Sigmoid colon (tissue), 4 donors: ENCODE measurements at regions not wholly inside any gene's neighbourhood (a gene's known extent, or its start where the extent isn't known, plus 50 kb on each side); places are given as distances from the start of the nearest gene placed in this dataset.

Source experiments
- CTCF ChIP-seq, 4 experiments: fragments of 450-650 bp in 3 of 4; fragments of 200-600 bp in 1 of 4; IDR thresholded peaks; one replicate each; pipeline ENCODE4 v1.5.1; 2016 to 2019; ENCODE audit warnings: antibody characterized with exemption in 4 of 4, mild to moderate bottlenecking in 3 of 4, moderate library complexity in 2 of 4
- EP300 ChIP-seq, 4 donors: sonication (generic); formaldehyde crosslinking; IDR thresholded peaks; one replicate each; pipeline ENCODE4 v1.6.1; 2017; ENCODE audit warnings: antibody characterized with exemption in 4 of 4

- TF ChIP-seq CTCF (IDR thresholded peaks at IDR 0.05) (no peak), EP300 (IDR thresholded peaks at IDR 0.05) (no peak)
Measured at GRCh38 chr3:83873550-83873949, 1085.2 kb upstream of the CADM2 start.
